ENCODE measurements at regions not wholly inside any gene's neighbourhood (a gene's known extent, or its start where the extent isn't known, plus 50 kb on each side); places are given as distances from the start of the nearest gene placed in this dataset.

- TF ChIP-seq CTCF (conservative IDR thresholded peaks at IDR 0.05), result no peak
- no peak for TF ChIP-seq EZH2 (IDR thresholded peaks at IDR 0.05; ENCODE audit: low read depth)
These were observed 377.1 kb upstream of the TPM1 start for GRCh38 chr15:62665449-62665848.
